H1 (cell line): ENCODE measurements at regions not wholly inside any gene's neighbourhood (a gene's known extent, or its start where the extent isn't known, plus 50 kb on each side); places are given as distances from the start of the nearest gene placed in this dataset.

Experiments
- CTCF ChIA-PET: fragments of 300-600 bp; sonication (Branson Sonifier 250); formaldehyde crosslinking; loops from one replicate; lab custom pipeline; 2021; ENCODE audit not compliant: partially characterized antibody; lab: Charles Lee
- POLR2A ChIA-PET: fragments of 300-600 bp; sonication (Branson Sonifier 250); formaldehyde crosslinking; loops from one replicate; lab custom pipeline; 2021; ENCODE audit warnings: inconsistent platforms; ENCODE audit not compliant: partially characterized antibody; lab: Charles Lee
- DNase-seq, 2 experiments: peaks; one replicate each; pipeline versions ENCODE4 v3.0.0 to v3.0.0-alpha.2; 2010 to 2022; ENCODE audit warnings: low spot score in 2 of 2, low read depth in 1 of 2, mixed read lengths in 1 of 2
- FAIRE-seq: peaks from 2 replicates; lab custom pipeline; 2011; peaks lifted over from hg19 to GRCh38; lab: Jason Lieb, UNC
- H2AFZ ChIP-seq: 2 replicates; pipeline ENCODE4 v1.8.1; 2012; ENCODE audit warnings: low read length, inconsistent platforms
- H2AK5ac ChIP-seq: 2 replicates; pipeline ENCODE4 v1.6.1; 2013; ENCODE audit warnings: low read depth, low read length
- H2BK120ac ChIP-seq: replicated peaks from 2 replicates; pipeline ENCODE3; 2013; ENCODE audit warnings: low read depth, low read length, inconsistent platforms
- H2BK12ac ChIP-seq: 2 replicates; pipeline ENCODE4 v1.6.1; 2013; ENCODE audit warnings: low read depth, low read length
- H2BK15ac ChIP-seq: 2 replicates; pipeline ENCODE4 v1.6.1; 2013; ENCODE audit warnings: low read length
- H2BK20ac ChIP-seq: 2 replicates; pipeline ENCODE4 v1.6.1; 2013; ENCODE audit warnings: low read length
- H2BK5ac ChIP-seq: 2 replicates; pipeline ENCODE4 v1.6.1; 2013; ENCODE audit warnings: low read depth, low read length
- H3K14ac ChIP-seq: 2 replicates; pipeline ENCODE4 v1.6.1; 2013; ENCODE audit warnings: inconsistent platforms; ENCODE audit not compliant: insufficient read length
- H3K18ac ChIP-seq: 2 replicates; pipeline ENCODE4 v1.6.1; 2013; ENCODE audit warnings: low read length; ENCODE audit errors: extremely low read depth
- H3K23ac ChIP-seq: 2 replicates; pipeline ENCODE4 v1.6.1; 2013; ENCODE audit warnings: inconsistent platforms; ENCODE audit not compliant: insufficient read length
- H3K23me2 ChIP-seq: 2 replicates; pipeline ENCODE4 v1.6.1; 2013; ENCODE audit warnings: low read depth, low read length
- H3K27ac ChIP-seq: 2 replicates; pipeline ENCODE4 v1.6.1; 2011; ENCODE audit warnings: low read depth, low read length, inconsistent platforms
- H3K27me3 ChIP-seq, 4 experiments: replicated peaks in 1 of 4; 1 replicate in 1 of 4; 2 replicates in 3 of 4; pipeline versions ENCODE4 v1.6.1 to v1.8.1; 2011 to 2013; ENCODE audit warnings: low read length in 3 of 4, mild to moderate bottlenecking in 3 of 4, inconsistent platforms in 2 of 4, mixed read lengths in 2 of 4, moderate library complexity in 1 of 4; ENCODE audit not compliant: control insufficient read depth in 3 of 4, insufficient read depth in 3 of 4; ENCODE audit errors: extremely low read depth in 1 of 4
- H3K36me3 ChIP-seq, 4 experiments: 2 replicates each; pipeline versions ENCODE4 v1.6.1 to v1.8.1; 2011 to 2013; ENCODE audit warnings: mild to moderate bottlenecking in 4 of 4, low read length in 3 of 4, moderate library complexity in 2 of 4, control low read depth in 1 of 4, inconsistent platforms in 1 of 4; ENCODE audit not compliant: insufficient read depth in 4 of 4, control insufficient read depth in 2 of 4
- H3K4ac ChIP-seq: replicated peaks from 2 replicates; pipeline ENCODE3; 2013; ENCODE audit warnings: low read length, low read depth, mixed read lengths, inconsistent platforms; ENCODE audit not compliant: insufficient read length
- H3K4me1 ChIP-seq, 4 experiments: replicated peaks in 1 of 4; 1 replicate in 1 of 4; 2 replicates in 3 of 4; pipeline versions ENCODE4 v1.6.1 to v1.8.1; 2011 to 2013; ENCODE audit warnings: low read length in 3 of 4, inconsistent platforms in 2 of 4, mixed read lengths in 1 of 4; ENCODE audit not compliant: insufficient read depth in 4 of 4, control insufficient read depth in 3 of 4
- H3K4me2 ChIP-seq, 2 experiments: 2 replicates each; pipeline versions ENCODE4 v1.6.1 to v1.8.1; 2011 to 2013; ENCODE audit warnings: low read depth in 2 of 2, low read length in 2 of 2, control low read depth in 1 of 2, inconsistent platforms in 1 of 2, mild to moderate bottlenecking in 1 of 2; ENCODE audit not compliant: insufficient read depth in 1 of 2
- H3K4me3 ChIP-seq, 4 experiments: fragments of 200-600, 300-600 bp in 1 of 4; sonication (generic), shearing (Covaris generic), sonication (Bioruptor Twin) in 1 of 4; 2 replicates each; pipeline versions ENCODE4 v1.5.1 to v1.8.1; 2011 to 2016; ENCODE audit warnings: low read length in 4 of 4, low read depth in 3 of 4, control low read depth in 2 of 4, inconsistent platforms in 2 of 4, mild to moderate bottlenecking in 2 of 4, mixed read lengths in 1 of 4, moderate library complexity in 1 of 4; ENCODE audit not compliant: insufficient read depth in 2 of 4; ENCODE audit errors: extremely low read depth in 1 of 4
- H3K56ac ChIP-seq: replicated peaks from 2 replicates; pipeline ENCODE3; 2013; ENCODE audit warnings: low read depth, mild to moderate bottlenecking, mixed read lengths, low read length, inconsistent platforms; ENCODE audit not compliant: insufficient read length
- H3K79me1 ChIP-seq: 2 replicates; pipeline ENCODE4 v1.6.1; 2013; ENCODE audit warnings: low read depth, low read length, control low read depth
- H3K79me2 ChIP-seq, 2 experiments: 2 replicates each; pipeline versions ENCODE4 v1.6.1 to v1.8.1; 2012 to 2013; ENCODE audit warnings: low read length in 2 of 2, mild to moderate bottlenecking in 2 of 2, inconsistent platforms in 1 of 2; ENCODE audit not compliant: insufficient read depth in 2 of 2, control insufficient read depth in 1 of 2
- H3K9ac ChIP-seq, 4 experiments: replicated peaks in 1 of 4; 1 replicate in 1 of 4; 2 replicates in 3 of 4; pipeline versions ENCODE4 v1.6.1 to v1.8.1; 2011 to 2013; ENCODE audit warnings: low read depth in 3 of 4, low read length in 3 of 4, control low read depth in 2 of 4, mild to moderate bottlenecking in 2 of 4, moderate library complexity in 2 of 4, inconsistent platforms in 1 of 4; ENCODE audit errors: extremely low read depth in 1 of 4
- H3K9me3 ChIP-seq, 2 experiments: 2 replicates each; pipeline versions ENCODE4 v1.6.1 to v1.8.1; 2012 to 2013; ENCODE audit warnings: mild to moderate bottlenecking in 2 of 2, moderate library complexity in 2 of 2, control low read depth in 1 of 2, inconsistent platforms in 1 of 2, low read depth in 1 of 2, low read length in 1 of 2, mixed read lengths in 1 of 2; ENCODE audit not compliant: insufficient read depth in 2 of 2
- H4K20me1 ChIP-seq, 2 experiments: replicated peaks in 1 of 2; 2 replicates each; pipeline versions ENCODE3 to v1.8.1; 2011 to 2013; ENCODE audit warnings: inconsistent platforms in 2 of 2, low read length in 2 of 2, mild to moderate bottlenecking in 1 of 2; ENCODE audit not compliant: insufficient read depth in 2 of 2, control insufficient read depth in 1 of 2
- H4K5ac ChIP-seq: 2 replicates; pipeline ENCODE4 v1.6.1; 2013; ENCODE audit warnings: low read length, low read depth, mixed read lengths, inconsistent platforms; ENCODE audit not compliant: insufficient read length
- H4K8ac ChIP-seq: 2 replicates; pipeline ENCODE4 v1.8.0; 2013; ENCODE audit warnings: mild to moderate bottlenecking, moderate library complexity, low read length, inconsistent platforms; ENCODE audit not compliant: insufficient read depth; ENCODE audit errors: extremely low read depth
- H4K91ac ChIP-seq: replicated peaks from 2 replicates; pipeline ENCODE3; 2013; ENCODE audit warnings: low read length, mixed read lengths, inconsistent platforms; ENCODE audit not compliant: insufficient read length
- ASH2L ChIP-seq: fragments of 200-600, 300-600 bp; sonication (generic); IDR thresholded peaks from one replicate; pipeline ENCODE4 v1.7.1; 2017; ENCODE audit warnings: low read length
- CBX8 ChIP-seq: fragments of 300-800, 300-1000 bp; sonication (generic); IDR thresholded peaks from 2 replicates; pipeline ENCODE4 v1.7.1; 2016; ENCODE audit warnings: low read depth, low read length, borderline replicate concordance
- CTBP2 ChIP-seq: IDR thresholded peaks from 2 replicates; pipeline ENCODE4 v1.7.0; 2011; ENCODE audit warnings: borderline replicate concordance, mild to moderate bottlenecking, moderate library complexity, mixed read lengths, low read length; ENCODE audit not compliant: insufficient read depth, insufficient read length
- E2F6 ChIP-seq: IDR thresholded peaks from 2 replicates; pipeline ENCODE4 v1.6.1; 2012; ENCODE audit warnings: inconsistent platforms
- GTF2F1 ChIP-seq: IDR thresholded peaks from 2 replicates; pipeline ENCODE4 v1.6.1; 2012; ENCODE audit warnings: low read depth, low read length, improper control_type of control experiment, borderline replicate concordance
- JUND ChIP-seq: IDR thresholded peaks from 2 replicates; pipeline ENCODE4 v1.6.1; 2011; ENCODE audit warnings: mild to moderate bottlenecking, improper control_type of control experiment, low read length
- SP1 ChIP-seq: IDR thresholded peaks from 2 replicates; pipeline ENCODE4 v1.6.1; 2011; ENCODE audit warnings: low read depth, low read length
- SP4 ChIP-seq: IDR thresholded peaks from 2 replicates; pipeline ENCODE4 v1.6.1; 2012; ENCODE audit warnings: low read length, inconsistent platforms
- WGBS, 2 experiments: shearing (Covaris generic) in 1 of 2; methylation state at CpG; one replicate each; pipeline versions ENCODE4 v1.1.6 to v1.1.7; 2013 to 2015; ENCODE audit warnings: low lambda C conversion rate in 2 of 2, mixed read lengths in 2 of 2, inconsistent platforms in 1 of 2, low coverage in 1 of 2, missing lambda C conversion rate in 1 of 2; ENCODE audit not compliant: insufficient replicate concordance in 2 of 2, insufficient coverage in 1 of 2, insufficient read length in 1 of 2; ENCODE audit errors: extremely low coverage in 1 of 2, missing lambda C conversion rate in 1 of 2; 5-methylcytosine and 5-hydroxymethylcytosine counted together

GRCh38 chr18:78459668-78460067 is 520.0 kb upstream of the SALL3 start:
- ChIA-PET POLR2A (no interaction called here), CTCF (interaction anchor here (0.9 kb wide), 1 partner anchor 18 kb away, joined by 3 read pairs; no protein-coding TSS in a partner anchor)
- TF ChIP-seq SP4 (no peak), CBX8 (no peak), JUND (no peak), ASH2L (no peak), SP1 (no peak), E2F6 (no peak), GTF2F1 (no peak), CTBP2 (no peak)

More at GRCh38 chr18:78459668-78460067, 520.0 kb upstream of the SALL3 start:
- no peak overlapping the region for H4K5ac ChIP-seq
- no peak overlapping the region for H4K8ac ChIP-seq
- no peak overlapping the region for H3K18ac ChIP-seq
- no peak overlapping the region for H2BK120ac ChIP-seq
- FAIRE-seq: no peak
- H3K4me3 ChIP-seq: no peak overlapping the region
- H3K79me1 ChIP-seq: no peaks in the 10 kb centered on the region
- no peak overlapping the region for H2BK20ac ChIP-seq
- no peaks in the 10 kb centered on the region for H3K36me3 ChIP-seq
- no peak overlapping the region for H3K14ac ChIP-seq
- H3K9me3 ChIP-seq: no peaks in the 10 kb centered on the region; a peak in 1 of 4 replicates
- WGBS, 2 experiments: 98% methylated on average over 3 of the region's 3 CpGs; no CpG with 5 or more reads in 1 of the 2 experiments
- no peak overlapping the region for H3K23ac ChIP-seq
- H2AK5ac ChIP-seq: no peak overlapping the region
- H4K20me1 ChIP-seq: no peaks in the 10 kb centered on the region
- H3K4me2 ChIP-seq: no peak overlapping the region
- no peak overlapping the region for H3K9ac ChIP-seq
- no peak overlapping the region for H4K91ac ChIP-seq
- H3K79me2 ChIP-seq: no peaks in the 10 kb centered on the region
- H2BK15ac ChIP-seq: no peak overlapping the region
- no peak overlapping the region for H2AFZ ChIP-seq
- no peak for DNase-seq
- H3K27ac ChIP-seq: no peak overlapping the region
- H3K23me2 ChIP-seq: no peaks in the 10 kb centered on the region
- H2BK12ac ChIP-seq: no peak overlapping the region
- H2BK5ac ChIP-seq: no peak overlapping the region
- no peaks in the 10 kb centered on the region; a peak in 1 of 7 replicates for H3K4me1 ChIP-seq
- H3K27me3 ChIP-seq: no peaks in the 10 kb centered on the region
- no peak overlapping the region for H3K56ac ChIP-seq
- H3K4ac ChIP-seq: no peak overlapping the region
